Gastrocnemius medialis (tissue), 4 donors: ENCODE measurements at regions not wholly inside any gene's neighbourhood (a gene's known extent, or its start where the extent isn't known, plus 50 kb on each side); places are given as distances from the start of the nearest gene placed in this dataset.

Source experiments
- ATAC-seq, 2 donors: fragments of 150-250 bp; one replicate each; pipeline ENCODE4 v1.9.1; 2016
- DNase-seq, 2 donors: peaks; one replicate each; pipeline ENCODE4 v3.0.0-alpha.2; 2019
- H3K27ac ChIP-seq, 4 donors: fragments of 200-600 bp; sonication (generic); 1 replicate in 1 of 4; 2 replicates in 3 of 4; pipeline ENCODE4 v1.5.1; 2016 to 2018; ENCODE audit warnings: mild to moderate bottlenecking in 2 of 4, moderate library complexity in 1 of 4
- H3K27me3 ChIP-seq, 3 donors: fragments of 200-600 bp; sonication (generic) in 2 of 3; 1 replicate in 1 of 3; 2 replicates in 2 of 3; pipeline versions ENCODE4 v1.5.1 to v1.6.0; 2016 to 2019; ENCODE audit warnings: mild to moderate bottlenecking in 1 of 3, moderate library complexity in 1 of 3
- H3K36me3 ChIP-seq, 2 donors: fragments of 200-600 bp; sonication (generic) in 1 of 2; one replicate each; pipeline ENCODE4 v1.5.1; 2017 to 2018
- H3K4me1 ChIP-seq, 2 donors: fragments of 200-600 bp; sonication (generic) in 1 of 2; one replicate each; pipeline ENCODE4 v1.5.1; 2016 to 2017; ENCODE audit warnings: mild to moderate bottlenecking in 2 of 2
- H3K4me3 ChIP-seq, 4 donors: fragments of 200-600 bp; sonication (generic) in 3 of 4; 1 replicate in 1 of 4; 2 replicates in 3 of 4; pipeline ENCODE4 v1.5.1; 2016 to 2019; ENCODE audit warnings: mild to moderate bottlenecking in 2 of 4
- H3K9me3 ChIP-seq, 3 donors: fragments of 200-600 bp; sonication (generic) in 2 of 3; 1 replicate in 1 of 3; 2 replicates in 2 of 3; pipeline ENCODE4 v1.5.1; 2016 to 2019
- CTCF ChIP-seq, 5 experiments: fragments of 450-650 bp in 3 of 5; fragments of 200-600 bp in 2 of 5; sonication (generic) in 2 of 5; IDR thresholded peaks in 4 of 5; conservative IDR thresholded peaks in 1 of 5; 1 replicate in 4 of 5; 2 replicates in 1 of 5; pipeline ENCODE4 v1.5.1; 2016 to 2019; ENCODE audit warnings: antibody characterized with exemption in 5 of 5, mild to moderate bottlenecking in 3 of 5, moderate library complexity in 3 of 5
- POLR2A ChIP-seq, 2 donors: fragments of 450-650 bp; IDR thresholded peaks; one replicate each; pipeline ENCODE4 v1.6.1; 2017; ENCODE audit warnings: antibody characterized with exemption in 2 of 2, mild to moderate bottlenecking in 2 of 2, moderate library complexity in 2 of 2
- in situ Hi-C, 4 donors: fragments of 200-750 bp; cut with MboI; loops; one replicate each; pipeline versions ENCODE4 v1.15.0 to v1.8.0; 2017; ENCODE audit warnings: low sequenced_read_pairs in 4 of 4
- intact Hi-C: fragments of 100-400 bp; cut with DNase I; formaldehyde crosslinking; loops from one replicate; pipeline ENCODE4 v1.15.1; 2023; ENCODE audit warnings: low total_unique reads

GRCh38 chr13:73138276-73138637 lies 79.5 kb downstream of the KLF5 start:
- TF ChIP-seq CTCF (IDR thresholded peaks at IDR 0.05 in 4 of 5, conservative IDR thresholded peaks at IDR 0.05 in 1 of 5) (no peak), POLR2A (IDR thresholded peaks at IDR 0.05) (no peak)
- no peaks in the 10 kb centered on the region for H3K36me3 ChIP-seq

GRCh38 chr13:73136776-73137175 lies 78.0 kb downstream of the KLF5 start:
- Histone ChIP-seq H3K27ac (no peak overlapping the region), H3K4me1 (peaks cover 0 to 3% of the 10 kb centered on the region in 2 donors), H3K27me3 (no peaks in the 10 kb centered on the region), H3K4me3 (no peak overlapping the region), H3K9me3 (peaks cover 0 to 5% (median 0%) of the 10 kb centered on the region in 3 donors), H3K36me3 (no peaks in the 10 kb centered on the region)
- in situ Hi-C loops (no loop called here), intact Hi-C loops (no loop called here)
- TF ChIP-seq CTCF (IDR thresholded peaks at IDR 0.05 in 4 of 5, conservative IDR thresholded peaks at IDR 0.05 in 1 of 5) = no peak
- TF ChIP-seq POLR2A (IDR thresholded peaks at IDR 0.05) = no peak
- no peak for DNase-seq
- ATAC-seq = no peak

More at GRCh38 chr13:73138276-73138637, 79.5 kb downstream of the KLF5 start:
- no peak overlapping the region for H3K4me3 ChIP-seq
- intact Hi-C loops = no loop called here
- no peak for ATAC-seq
- peaks cover 0 to 5% (median 0%) of the 10 kb centered on the region in 3 donors for H3K9me3 ChIP-seq
- peaks cover 0 to 7% of the 10 kb centered on the region in 2 donors for H3K4me1 ChIP-seq
- no peaks in the 10 kb centered on the region for H3K27me3 ChIP-seq
- in situ Hi-C loops = no loop called here
- H3K27ac ChIP-seq = no peak overlapping the region
- DNase-seq = no peak

- Histone ChIP-seq H3K36me3 (no peaks in the 10 kb centered on the region), H3K27me3 (no peaks in the 10 kb centered on the region), H3K27ac (no peak overlapping the region), H3K4me1 (no peaks in the 10 kb centered on the region), H3K4me3 (no peak overlapping the region), H3K9me3 (peaks cover 0 to 5% (median 0%) of the 10 kb centered on the region in 3 donors)
- no peak for DNase-seq
- TF ChIP-seq POLR2A (IDR thresholded peaks at IDR 0.05) = no peak
- no peak for TF ChIP-seq CTCF (IDR thresholded peaks at IDR 0.05 in 4 of 5, conservative IDR thresholded peaks at IDR 0.05 in 1 of 5)
- in situ Hi-C loops (no loop called here), intact Hi-C loops (no loop called here)
- no peak for ATAC-seq
Observed at GRCh38 chr13:73133531-73133930, 74.7 kb downstream of the KLF5 start.

GRCh38 chr13:73131247-73131646 lies 72.4 kb downstream of the KLF5 start:
- Histone ChIP-seq H3K27ac (no peak overlapping the region), H3K27me3 (no peaks in the 10 kb centered on the region), H3K9me3 (peaks cover 0 to 5% (median 0%) of the 10 kb centered on the region in 3 donors), H3K36me3 (no peaks in the 10 kb centered on the region), H3K4me1 (no peaks in the 10 kb centered on the region), H3K4me3 (no peak overlapping the region)
- in situ Hi-C loops (no loop called here), intact Hi-C loops (no loop called here)
- DNase-seq (no peak), ATAC-seq (no peak)
- no peak for TF ChIP-seq CTCF (IDR thresholded peaks at IDR 0.05 in 4 of 5, conservative IDR thresholded peaks at IDR 0.05 in 1 of 5)
- TF ChIP-seq POLR2A (IDR thresholded peaks at IDR 0.05) = no peak

- DNase-seq (no peak), ATAC-seq (no peak)
- TF ChIP-seq POLR2A (IDR thresholded peaks at IDR 0.05) (no peak), CTCF (IDR thresholded peaks at IDR 0.05 in 4 of 5, conservative IDR thresholded peaks at IDR 0.05 in 1 of 5) (no peak)
- no peak overlapping the region for H3K27ac ChIP-seq
- no peak overlapping the region for H3K4me3 ChIP-seq
- in situ Hi-C loops = no loop called here
- H3K27me3 ChIP-seq = no peaks in the 10 kb centered on the region
- H3K9me3 ChIP-seq = no peaks in the 10 kb centered on the region
- no peaks in the 10 kb centered on the region for H3K36me3 ChIP-seq
- intact Hi-C loops = no loop called here
- no peaks in the 10 kb centered on the region for H3K4me1 ChIP-seq
Observed at GRCh38 chr13:73129023-73129422, 70.2 kb downstream of the KLF5 start.
